SK-N-SH (cell line): ENCODE measurements at regions not wholly inside any gene's neighbourhood (a gene's known extent, or its start where the extent isn't known, plus 50 kb on each side); places are given as distances from the start of the nearest gene placed in this dataset.

Experiments
- CTCF ChIA-PET: fragments of 300-600, 350-600 bp; formaldehyde crosslinking; extraction: SDS; loops from one replicate; lab custom pipeline; 2021; lab: Yijun Ruan, JAX
- POLR2A ChIA-PET: fragments of 350-600 bp; sonication (Branson Sonifier 250); formaldehyde crosslinking; extraction: SDS; loops from one replicate; lab custom pipeline; 2020; ENCODE audit warnings: antibody characterized with exemption, inconsistent platforms; lab: Yijun Ruan, JAX
- DNase-seq: peaks from one replicate; pipeline ENCODE4 v3.0.0; 2012
- H2AFZ ChIP-seq: fragments of 200-600 bp; sonication (generic); 2 replicates; pipeline ENCODE4 v1.8.1; 2016; ENCODE audit warnings: antibody characterized with exemption, mild to moderate bottlenecking, low read depth
- H3F3A ChIP-seq: fragments of 200-600 bp; sonication (generic); replicated peaks from 2 replicates; pipeline ENCODE3; 2016; ENCODE audit warnings: antibody characterized with exemption, mild to moderate bottlenecking; ENCODE audit not compliant: insufficient read depth
- H3K27ac ChIP-seq, 2 experiments: fragments of 200-500 bp in 1 of 2; fragments of 200-600 bp in 1 of 2; sonication (Bioruptor generic) in 1 of 2; sonication (generic), shearing (Covaris generic) in 1 of 2; 2 replicates each; pipeline versions ENCODE4 v1.5.1 to v1.6.1; 2014 to 2016; ENCODE audit warnings: low read depth in 2 of 2, inconsistent platforms in 1 of 2, low read length in 1 of 2, mild to moderate bottlenecking in 1 of 2, mixed read lengths in 1 of 2
- H3K27me3 ChIP-seq: fragments of 200-600 bp; sonication (generic), shearing (Covaris generic); 2 replicates; pipeline ENCODE4 v1.6.1; 2016; ENCODE audit warnings: mixed run types; ENCODE audit not compliant: insufficient read depth
- H3K36me3 ChIP-seq, 2 experiments: fragments of 200-500 bp in 1 of 2; fragments of 200-600 bp in 1 of 2; sonication (Bioruptor generic) in 1 of 2; sonication (generic) in 1 of 2; replicated peaks in 1 of 2; 2 replicates each; pipeline versions ENCODE3 to v1.5.1; 2014 to 2016; ENCODE audit warnings: low read length in 1 of 2, mild to moderate bottlenecking in 1 of 2; ENCODE audit not compliant: insufficient read depth in 2 of 2, control insufficient read depth in 1 of 2
- H3K4me1 ChIP-seq, 2 experiments: fragments of 200-500 bp in 1 of 2; fragments of 200-600 bp in 1 of 2; sonication (Bioruptor generic) in 1 of 2; sonication (generic), shearing (Covaris generic) in 1 of 2; 2 replicates each; pipeline versions ENCODE4 v1.5.1 to v1.6.1; 2014 to 2016; ENCODE audit warnings: low read depth in 1 of 2, low read length in 1 of 2, mixed run types in 1 of 2; ENCODE audit not compliant: insufficient read depth in 2 of 2, control insufficient read depth in 1 of 2
- H3K4me2 ChIP-seq: fragments of 200-600 bp; sonication (generic), shearing (Covaris generic); 2 replicates; pipeline ENCODE4 v1.6.1; 2017; ENCODE audit warnings: mixed run types
- H3K4me3 ChIP-seq, 2 experiments: fragments of 200-500 bp in 1 of 2; fragments of 200-600 bp in 1 of 2; sonication (Bioruptor generic) in 1 of 2; sonication (generic), shearing (Covaris generic) in 1 of 2; 2 replicates each; pipeline versions ENCODE4 v1.5.1 to v1.8.1; 2014 to 2016; ENCODE audit warnings: low read depth in 2 of 2, inconsistent platforms in 1 of 2, low read length in 1 of 2, mild to moderate bottlenecking in 1 of 2, mixed read lengths in 1 of 2, moderate library complexity in 1 of 2
- H3K79me2 ChIP-seq: fragments of 200-600 bp; sonication (generic); 2 replicates; pipeline ENCODE4 v1.8.1; 2017; ENCODE audit warnings: mild to moderate bottlenecking; ENCODE audit not compliant: insufficient read depth
- H3K9ac ChIP-seq: fragments of 200-600 bp; sonication (generic); 2 replicates; pipeline ENCODE4 v1.6.1; 2017; ENCODE audit warnings: mixed run types
- H3K9me2 ChIP-seq: fragments of 200-600 bp; sonication (generic); 2 replicates; pipeline ENCODE4 v1.6.1; 2017; ENCODE audit warnings: mixed run types
- H3K9me3 ChIP-seq: fragments of 200-600 bp; sonication (generic); 2 replicates; pipeline ENCODE4 v1.6.1; 2017; ENCODE audit warnings: mixed run types, mild to moderate bottlenecking, moderate library complexity
- H4K20me1 ChIP-seq: fragments of 200-600 bp; sonication (generic); 2 replicates; pipeline ENCODE4 v1.6.1; 2017; ENCODE audit warnings: mild to moderate bottlenecking, mixed run types; ENCODE audit not compliant: insufficient read depth
- CHD2 ChIP-seq: fragments of 150-350 bp; IDR thresholded peaks from 2 replicates; pipeline ENCODE4 v1.6.1; 2018; ENCODE audit warnings: low read length; ENCODE audit not compliant: partially characterized antibody
- ELF1 ChIP-seq: IDR thresholded peaks from 2 replicates; pipeline ENCODE4 v1.4.0; 2012
- EP300 ChIP-seq, 2 experiments: IDR thresholded peaks; 2 replicates each; pipeline versions ENCODE4 v1.4.0 to v1.6.1; 2012; ENCODE audit warnings: borderline replicate concordance in 1 of 2, low read depth in 1 of 2, low read length in 1 of 2
- EZH2phosphoT487 ChIP-seq: fragments of 200-600 bp; sonication (generic); IDR thresholded peaks from 2 replicates; pipeline ENCODE4 v1.6.1; 2017; ENCODE audit warnings: low read depth, mixed run types, mild to moderate bottlenecking, antibody characterized with exemption, moderate library complexity, borderline replicate concordance
- FOXJ3 ChIP-seq: sonication (generic); formaldehyde crosslinking; IDR thresholded peaks from 2 replicates; pipeline ENCODE4 v1.5.1; 2020; ENCODE audit warnings: mild to moderate bottlenecking, missing genetic modification reagents
- GATA2 ChIP-seq: sonication (generic); formaldehyde crosslinking; IDR thresholded peaks from 2 replicates; pipeline ENCODE4 v1.5.0; 2020; ENCODE audit warnings: mild to moderate bottlenecking, missing genetic modification reagents
- JUND ChIP-seq: IDR thresholded peaks from 2 replicates; pipeline ENCODE4 v1.4.0; 2012
- POLR2AphosphoS5 ChIP-seq: IDR thresholded peaks from 2 replicates; pipeline ENCODE4 v1.6.1; 2012; ENCODE audit warnings: low read depth, low read length
- RFX5 ChIP-seq: IDR thresholded peaks from 2 replicates; pipeline ENCODE4 v1.6.1; 2012; ENCODE audit warnings: mild to moderate bottlenecking, improper control_type of control experiment, low read length
- RXRA ChIP-seq: IDR thresholded peaks from 2 replicates; pipeline ENCODE4 v1.4.0; 2012; ENCODE audit warnings: low read depth, mild to moderate bottlenecking, borderline replicate concordance
- SMC3 ChIP-seq: IDR thresholded peaks from 2 replicates; pipeline ENCODE4 v1.6.1; 2012; ENCODE audit warnings: low read depth, low read length, improper control_type of control experiment
- TCF12 ChIP-seq: IDR thresholded peaks from 2 replicates; pipeline ENCODE4 v1.4.0; 2012
- YY1 ChIP-seq: IDR thresholded peaks from 2 replicates; pipeline ENCODE4 v1.4.0; 2012; ENCODE audit warnings: low read depth, mild to moderate bottlenecking
- WGBS: methylation state at CpG from one replicate; pipeline ENCODE4 v1.1.6; 2017; ENCODE audit warnings: low lambda C conversion rate; 5-methylcytosine and 5-hydroxymethylcytosine counted together
- TF ChIP-seq, protein P1 (sequence below): IDR thresholded peaks from 2 replicates; pipeline ENCODE4 v1.6.1; 2012; ENCODE audit warnings: mild to moderate bottlenecking, low read depth, low read length, moderate library complexity
- TF ChIP-seq, protein P2 (sequence below): IDR thresholded peaks from 2 replicates; pipeline ENCODE4; 2012
- TF ChIP-seq, protein P3 (sequence below): IDR thresholded peaks from 2 replicates; pipeline ENCODE4 v1.4.0; 2012; ENCODE audit warnings: low read depth
- TF ChIP-seq, protein P4 (sequence below): fragments of 150-350 bp; IDR thresholded peaks from 2 replicates; pipeline ENCODE4 v1.6.1; 2016; ENCODE audit warnings: mild to moderate bottlenecking, low read depth, low read length
- TF ChIP-seq, protein P5 (sequence below): IDR thresholded peaks from 2 replicates; pipeline ENCODE4 v1.4.0; 2012; ENCODE audit warnings: low read depth, borderline replicate concordance

DNA sequence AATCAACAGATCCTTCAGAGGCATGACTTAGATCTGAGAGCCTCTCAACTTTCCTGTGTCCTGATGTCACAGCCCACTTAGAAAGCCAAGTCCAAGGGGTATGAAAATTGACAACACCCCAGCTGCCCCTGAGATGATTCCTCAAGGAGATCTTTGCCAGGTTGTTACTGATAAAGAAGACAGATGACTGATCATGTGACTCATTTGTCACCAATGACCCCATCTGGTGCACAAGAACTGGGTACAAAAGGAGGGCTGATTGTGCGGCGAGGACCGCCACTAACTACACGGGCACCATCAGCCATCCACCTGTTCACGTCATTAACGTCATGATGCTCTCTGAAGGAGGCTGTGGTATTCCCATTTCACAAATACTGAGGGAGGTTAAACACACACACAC is 583.2 kb upstream of the KLF4 start:
- TF ChIP-seq CHD2 (no peak), RXRA (no peak), EZH2phosphoT487 (no peak), TCF12 (no peak), EP300 (IDR thresholded peaks at IDR 0.05; ENCODE audit: borderline replicate concordance in 1 of 2, low read depth in 1 of 2, low read length in 1 of 2) (no peak), JUND (no peak), FOXJ3 (no peak), RFX5 (no peak), SMC3 (no peak), YY1 (no peak), GATA2 (no peak), POLR2AphosphoS5 (no peak), ELF1 (no peak)
- TF ChIP-seq, protein P1, sequence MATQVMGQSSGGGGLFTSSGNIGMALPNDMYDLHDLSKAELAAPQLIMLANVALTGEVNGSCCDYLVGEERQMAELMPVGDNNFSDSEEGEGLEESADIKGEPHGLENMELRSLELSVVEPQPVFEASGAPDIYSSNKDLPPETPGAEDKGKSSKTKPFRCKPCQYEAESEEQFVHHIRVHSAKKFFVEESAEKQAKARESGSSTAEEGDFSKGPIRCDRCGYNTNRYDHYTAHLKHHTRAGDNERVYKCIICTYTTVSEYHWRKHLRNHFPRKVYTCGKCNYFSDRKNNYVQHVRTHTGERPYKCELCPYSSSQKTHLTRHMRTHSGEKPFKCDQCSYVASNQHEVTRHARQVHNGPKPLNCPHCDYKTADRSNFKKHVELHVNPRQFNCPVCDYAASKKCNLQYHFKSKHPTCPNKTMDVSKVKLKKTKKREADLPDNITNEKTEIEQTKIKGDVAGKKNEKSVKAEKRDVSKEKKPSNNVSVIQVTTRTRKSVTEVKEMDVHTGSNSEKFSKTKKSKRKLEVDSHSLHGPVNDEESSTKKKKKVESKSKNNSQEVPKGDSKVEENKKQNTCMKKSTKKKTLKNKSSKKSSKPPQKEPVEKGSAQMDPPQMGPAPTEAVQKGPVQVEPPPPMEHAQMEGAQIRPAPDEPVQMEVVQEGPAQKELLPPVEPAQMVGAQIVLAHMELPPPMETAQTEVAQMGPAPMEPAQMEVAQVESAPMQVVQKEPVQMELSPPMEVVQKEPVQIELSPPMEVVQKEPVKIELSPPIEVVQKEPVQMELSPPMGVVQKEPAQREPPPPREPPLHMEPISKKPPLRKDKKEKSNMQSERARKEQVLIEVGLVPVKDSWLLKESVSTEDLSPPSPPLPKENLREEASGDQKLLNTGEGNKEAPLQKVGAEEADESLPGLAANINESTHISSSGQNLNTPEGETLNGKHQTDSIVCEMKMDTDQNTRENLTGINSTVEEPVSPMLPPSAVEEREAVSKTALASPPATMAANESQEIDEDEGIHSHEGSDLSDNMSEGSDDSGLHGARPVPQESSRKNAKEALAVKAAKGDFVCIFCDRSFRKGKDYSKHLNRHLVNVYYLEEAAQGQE: no peak
- TF ChIP-seq, protein P2, sequence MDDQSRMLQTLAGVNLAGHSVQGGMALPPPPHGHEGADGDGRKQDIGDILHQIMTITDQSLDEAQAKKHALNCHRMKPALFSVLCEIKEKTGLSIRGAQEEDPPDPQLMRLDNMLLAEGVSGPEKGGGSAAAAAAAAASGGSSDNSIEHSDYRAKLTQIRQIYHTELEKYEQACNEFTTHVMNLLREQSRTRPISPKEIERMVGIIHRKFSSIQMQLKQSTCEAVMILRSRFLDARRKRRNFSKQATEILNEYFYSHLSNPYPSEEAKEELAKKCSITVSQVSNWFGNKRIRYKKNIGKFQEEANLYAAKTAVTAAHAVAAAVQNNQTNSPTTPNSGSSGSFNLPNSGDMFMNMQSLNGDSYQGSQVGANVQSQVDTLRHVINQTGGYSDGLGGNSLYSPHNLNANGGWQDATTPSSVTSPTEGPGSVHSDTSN: no peak
- TF ChIP-seq, protein P3, sequence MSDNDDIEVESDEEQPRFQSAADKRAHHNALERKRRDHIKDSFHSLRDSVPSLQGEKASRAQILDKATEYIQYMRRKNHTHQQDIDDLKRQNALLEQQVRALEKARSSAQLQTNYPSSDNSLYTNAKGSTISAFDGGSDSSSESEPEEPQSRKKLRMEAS: no peak
- TF ChIP-seq, protein P4, sequence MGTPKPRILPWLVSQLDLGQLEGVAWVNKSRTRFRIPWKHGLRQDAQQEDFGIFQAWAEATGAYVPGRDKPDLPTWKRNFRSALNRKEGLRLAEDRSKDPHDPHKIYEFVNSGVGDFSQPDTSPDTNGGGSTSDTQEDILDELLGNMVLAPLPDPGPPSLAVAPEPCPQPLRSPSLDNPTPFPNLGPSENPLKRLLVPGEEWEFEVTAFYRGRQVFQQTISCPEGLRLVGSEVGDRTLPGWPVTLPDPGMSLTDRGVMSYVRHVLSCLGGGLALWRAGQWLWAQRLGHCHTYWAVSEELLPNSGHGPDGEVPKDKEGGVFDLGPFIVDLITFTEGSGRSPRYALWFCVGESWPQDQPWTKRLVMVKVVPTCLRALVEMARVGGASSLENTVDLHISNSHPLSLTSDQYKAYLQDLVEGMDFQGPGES: no peak
- TF ChIP-seq, protein P5, sequence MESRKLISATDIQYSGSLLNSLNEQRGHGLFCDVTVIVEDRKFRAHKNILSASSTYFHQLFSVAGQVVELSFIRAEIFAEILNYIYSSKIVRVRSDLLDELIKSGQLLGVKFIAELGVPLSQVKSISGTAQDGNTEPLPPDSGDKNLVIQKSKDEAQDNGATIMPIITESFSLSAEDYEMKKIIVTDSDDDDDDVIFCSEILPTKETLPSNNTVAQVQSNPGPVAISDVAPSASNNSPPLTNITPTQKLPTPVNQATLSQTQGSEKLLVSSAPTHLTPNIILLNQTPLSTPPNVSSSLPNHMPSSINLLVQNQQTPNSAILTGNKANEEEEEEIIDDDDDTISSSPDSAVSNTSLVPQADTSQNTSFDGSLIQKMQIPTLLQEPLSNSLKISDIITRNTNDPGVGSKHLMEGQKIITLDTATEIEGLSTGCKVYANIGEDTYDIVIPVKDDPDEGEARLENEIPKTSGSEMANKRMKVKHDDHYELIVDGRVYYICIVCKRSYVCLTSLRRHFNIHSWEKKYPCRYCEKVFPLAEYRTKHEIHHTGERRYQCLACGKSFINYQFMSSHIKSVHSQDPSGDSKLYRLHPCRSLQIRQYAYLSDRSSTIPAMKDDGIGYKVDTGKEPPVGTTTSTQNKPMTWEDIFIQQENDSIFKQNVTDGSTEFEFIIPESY: no peak
- no peak overlapping the region for H3K4me2 ChIP-seq
- H3K9me2 ChIP-seq: no peaks in the 10 kb centered on the region
- H3K9me3 ChIP-seq: no peaks in the 10 kb centered on the region
- H3K27ac ChIP-seq: no peak overlapping the region
- H3K4me3 ChIP-seq: no peak overlapping the region
- no peaks in the 10 kb centered on the region for H3F3A ChIP-seq
- no peaks in the 10 kb centered on the region for H3K4me1 ChIP-seq
- DNase-seq: no peak
- no peaks in the 10 kb centered on the region for H3K36me3 ChIP-seq
- WGBS: 55% methylated on average over 6 of the region's 6 CpGs
- no peak overlapping the region for H3K9ac ChIP-seq
- H3K27me3 ChIP-seq: peaks cover 16% of the 10 kb centered on the region; the same call in 1 of the 2 replicates
- H4K20me1 ChIP-seq: no peaks in the 10 kb centered on the region
- no peak overlapping the region for H2AFZ ChIP-seq
- H3K79me2 ChIP-seq: no peaks in the 10 kb centered on the region
- CTCF ChIA-PET: no interaction called here
- POLR2A ChIA-PET: no interaction called here
